Thyroid gland (tissue), 4 donors: ENCODE measurements at regions not wholly inside any gene's neighbourhood (a gene's known extent, or its start where the extent isn't known, plus 50 kb on each side); places are given as distances from the start of the nearest gene placed in this dataset.

Experiments
- POLR2A ChIP-seq, 2 donors: fragments of 450-650 bp; IDR thresholded peaks; one replicate each; pipeline ENCODE4 v1.6.1; 2017; ENCODE audit warnings: antibody characterized with exemption in 2 of 2, mild to moderate bottlenecking in 2 of 2, moderate library complexity in 1 of 2
- TF ChIP-seq, protein P1 (sequence below), 6 experiments: fragments of 200-600 bp in 3 of 6; fragments of 450-650 bp in 3 of 6; sonication (generic) in 3 of 6; IDR thresholded peaks; one replicate each; pipeline ENCODE4 v1.5.1; 2016 to 2019; ENCODE audit warnings: antibody characterized with exemption in 6 of 6, mild to moderate bottlenecking in 2 of 6, inconsistent platforms in 1 of 6, moderate library complexity in 1 of 6

GRCh38 chr11:127340438-127340837, 339.9 kb upstream of the KIRREL3 start:
- TF ChIP-seq, protein P1, sequence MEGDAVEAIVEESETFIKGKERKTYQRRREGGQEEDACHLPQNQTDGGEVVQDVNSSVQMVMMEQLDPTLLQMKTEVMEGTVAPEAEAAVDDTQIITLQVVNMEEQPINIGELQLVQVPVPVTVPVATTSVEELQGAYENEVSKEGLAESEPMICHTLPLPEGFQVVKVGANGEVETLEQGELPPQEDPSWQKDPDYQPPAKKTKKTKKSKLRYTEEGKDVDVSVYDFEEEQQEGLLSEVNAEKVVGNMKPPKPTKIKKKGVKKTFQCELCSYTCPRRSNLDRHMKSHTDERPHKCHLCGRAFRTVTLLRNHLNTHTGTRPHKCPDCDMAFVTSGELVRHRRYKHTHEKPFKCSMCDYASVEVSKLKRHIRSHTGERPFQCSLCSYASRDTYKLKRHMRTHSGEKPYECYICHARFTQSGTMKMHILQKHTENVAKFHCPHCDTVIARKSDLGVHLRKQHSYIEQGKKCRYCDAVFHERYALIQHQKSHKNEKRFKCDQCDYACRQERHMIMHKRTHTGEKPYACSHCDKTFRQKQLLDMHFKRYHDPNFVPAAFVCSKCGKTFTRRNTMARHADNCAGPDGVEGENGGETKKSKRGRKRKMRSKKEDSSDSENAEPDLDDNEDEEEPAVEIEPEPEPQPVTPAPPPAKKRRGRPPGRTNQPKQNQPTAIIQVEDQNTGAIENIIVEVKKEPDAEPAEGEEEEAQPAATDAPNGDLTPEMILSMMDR (IDR thresholded peaks at IDR 0.05) = no peak
- no peak for TF ChIP-seq POLR2A (IDR thresholded peaks at IDR 0.05)
